HG02642 (cell line): ENCODE measurements at regions not wholly inside any gene's neighbourhood (a gene's known extent, or its start where the extent isn't known, plus 50 kb on each side); places are given as distances from the start of the nearest gene placed in this dataset.

Source experiments
- ATAC-seq: cut with Tn5 transposase; IDR thresholded peaks from one replicate; pipeline ENCODE4 v1.9.1; 2021; ENCODE audit warnings: mild to moderate bottlenecking; ENCODE audit not compliant: unreplicated experiment, poor library complexity

- no peak for ATAC-seq
These were observed 388.0 kb downstream of the TMEM232 start for GRCh38 chr5:110338341-110339083.

GRCh38 chr5:110339399-110339798 is 387.1 kb downstream of the TMEM232 start:
- no peak for ATAC-seq

- no peak for ATAC-seq
These were observed 384.6 kb downstream of the TMEM232 start for GRCh38 chr5:110341836-110342235.

- no peak for ATAC-seq
These were observed 383.8 kb downstream of the TMEM232 start for GRCh38 chr5:110342683-110343082.

- ATAC-seq, result no peak
These were observed 382.9 kb downstream of the TMEM232 start for GRCh38 chr5:110343616-110344015.

GRCh38 chr5:110345623-110346022 is 380.8 kb downstream of the TMEM232 start:
- ATAC-seq, result no peak

GRCh38 chr5:110346893-110347358 is 379.5 kb downstream of the TMEM232 start:
- no peak for ATAC-seq

GRCh38 chr5:110347781-110348180 is 378.7 kb downstream of the TMEM232 start:
- ATAC-seq, result no peak

- ATAC-seq, result no peak
These were observed 375.0 kb downstream of the TMEM232 start for GRCh38 chr5:110351430-110351829.

- ATAC-seq, result no peak
These were observed 372.2 kb downstream of the TMEM232 start for GRCh38 chr5:110354311-110354710.

- no peak for ATAC-seq
These were observed 371.4 kb downstream of the TMEM232 start for GRCh38 chr5:110354915-110355644.

- no peak for ATAC-seq
These were observed 369.8 kb downstream of the TMEM232 start for GRCh38 chr5:110356677-110357076.

GRCh38 chr5:110359221-110359620 is 367.2 kb downstream of the TMEM232 start:
- no peak for ATAC-seq

GRCh38 chr5:110361471-110361870 is 365.0 kb downstream of the TMEM232 start:
- no peak for ATAC-seq

- no peak for ATAC-seq
These were observed 364.2 kb downstream of the TMEM232 start for GRCh38 chr5:110362261-110362660.

- no peak for ATAC-seq
These were observed 359.8 kb downstream of the TMEM232 start for GRCh38 chr5:110366716-110367115.
